HG02759 (cell line): ENCODE measurements at regions not wholly inside any gene's neighbourhood (a gene's known extent, or its start where the extent isn't known, plus 50 kb on each side); places are given as distances from the start of the nearest gene placed in this dataset.
A peak's percentile ranks its signal among the peaks of the same experiment; 100 is the strongest.

Experiments
- ATAC-seq: cut with Tn5 transposase; IDR thresholded peaks from one replicate; pipeline ENCODE4 v1.9.1; 2021; ENCODE audit warnings: mild to moderate bottlenecking, moderate library complexity; ENCODE audit not compliant: unreplicated experiment

DNA sequence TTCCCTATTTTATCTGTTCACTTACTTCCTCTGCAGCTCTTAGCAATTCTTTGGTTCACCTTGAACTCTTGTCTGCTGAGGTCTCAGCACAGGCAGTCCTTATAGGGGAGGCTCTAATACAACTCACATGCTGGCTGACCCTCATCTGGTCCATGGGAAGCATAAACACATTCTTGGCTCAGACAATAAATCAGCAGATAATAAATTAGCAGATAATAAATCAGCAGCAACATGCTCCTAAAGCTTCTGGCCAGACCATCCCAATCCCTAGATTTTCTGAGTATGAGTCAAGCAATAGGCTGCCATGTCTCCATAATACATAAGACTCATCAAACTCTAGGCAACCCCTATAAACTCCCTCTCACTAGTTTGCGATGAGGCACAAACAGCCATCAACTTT is 208.6 kb upstream of the STEAP4 start:
- ATAC-seq: no peak

DNA sequence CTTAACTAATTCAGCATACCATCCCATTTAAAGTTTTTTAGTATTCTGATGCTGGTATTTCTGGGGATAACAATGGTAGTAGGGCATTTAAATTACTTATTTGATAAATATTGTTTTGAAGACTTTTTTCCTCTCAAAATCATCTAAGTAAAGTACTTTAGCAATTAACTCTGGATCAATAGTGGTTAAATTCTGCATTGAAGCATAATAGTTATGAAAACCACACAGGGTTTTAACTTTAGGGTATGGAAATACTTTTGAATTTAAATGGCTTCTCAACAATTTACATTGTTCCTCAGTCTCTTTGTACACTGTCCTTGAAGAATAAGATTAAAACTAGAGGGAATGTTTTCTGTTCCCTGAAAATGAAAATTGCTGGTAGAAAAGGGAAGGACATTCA is 202.6 kb upstream of the STEAP4 start:
- ATAC-seq: no peak

DNA sequence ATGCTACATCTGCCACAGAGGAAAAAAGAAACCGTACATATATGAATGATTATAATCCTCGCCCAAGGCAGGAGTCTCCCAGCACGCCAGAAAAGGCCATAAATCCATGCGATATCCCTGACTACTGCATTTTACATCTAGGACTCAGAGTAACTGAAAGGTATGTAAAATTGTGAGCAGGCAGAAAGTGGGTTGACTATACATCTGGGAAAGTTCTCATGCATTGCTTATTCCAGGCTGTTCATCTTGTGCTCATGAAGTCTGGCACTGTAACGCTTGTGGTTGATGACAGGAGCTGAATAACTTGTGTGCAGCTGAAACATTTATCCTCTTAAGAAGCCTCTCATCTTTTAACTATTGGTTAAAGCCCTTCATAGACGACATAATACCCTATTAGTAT is 193.4 kb upstream of the STEAP4 start:
- ATAC-seq: no peak

DNA sequence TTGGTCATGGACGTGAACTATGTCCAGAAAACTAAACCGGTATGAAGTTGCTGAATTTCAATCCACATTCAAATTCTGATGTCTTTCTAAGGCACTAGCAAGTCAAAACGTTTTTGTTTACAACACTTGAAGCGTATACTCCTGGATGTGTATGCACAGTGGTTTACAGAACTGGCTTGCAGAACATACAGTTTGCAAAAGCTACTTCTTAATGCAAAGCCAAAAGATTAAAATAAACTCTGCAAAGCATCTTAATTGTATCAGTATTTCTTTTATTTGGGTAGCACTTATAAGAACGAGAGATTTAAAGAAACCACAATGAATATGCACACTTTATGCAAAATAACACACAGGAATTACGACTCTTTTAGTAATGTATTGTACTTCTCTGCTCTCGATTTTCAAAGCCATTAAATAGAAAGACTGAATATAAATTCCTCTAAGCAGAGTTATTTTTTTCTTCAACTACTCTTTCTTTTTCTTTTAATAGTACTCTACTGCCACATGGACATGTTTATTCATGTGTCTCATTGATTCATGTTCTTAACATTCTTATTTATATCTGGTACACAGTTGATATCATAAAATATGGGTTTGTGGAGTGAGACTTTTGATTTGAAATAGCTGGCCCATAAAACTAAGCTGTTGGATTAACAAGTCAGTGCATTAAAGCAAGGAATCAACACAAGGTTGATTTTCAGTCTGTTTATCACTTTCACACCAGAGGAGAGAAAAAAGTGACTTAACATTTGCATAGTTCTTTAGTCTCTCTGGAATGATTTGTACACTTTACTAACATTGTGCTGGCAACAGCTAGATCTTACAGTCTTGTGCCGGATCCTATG is 189.4 kb upstream of the STEAP4 start:
- no peak for ATAC-seq

DNA sequence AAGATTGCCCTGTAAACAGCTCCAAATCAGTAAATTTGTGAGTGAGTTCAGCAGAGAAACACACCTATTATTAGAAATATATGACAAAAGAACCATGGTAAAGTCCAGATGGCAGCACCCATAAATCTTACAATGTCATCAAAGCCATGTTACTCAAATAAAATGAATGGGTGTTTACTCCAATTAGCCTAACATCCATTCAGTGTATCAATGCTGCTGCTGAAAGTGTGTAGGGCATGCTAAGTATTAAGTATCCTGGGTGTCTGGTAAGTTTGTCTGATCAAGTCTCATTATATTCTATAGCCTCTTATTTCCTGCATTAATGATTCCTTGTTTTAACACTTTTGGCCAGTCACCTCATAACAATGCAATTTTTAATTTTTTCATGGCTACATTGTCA is 185.5 kb upstream of the STEAP4 start:
- ATAC-seq: no peak

DNA sequence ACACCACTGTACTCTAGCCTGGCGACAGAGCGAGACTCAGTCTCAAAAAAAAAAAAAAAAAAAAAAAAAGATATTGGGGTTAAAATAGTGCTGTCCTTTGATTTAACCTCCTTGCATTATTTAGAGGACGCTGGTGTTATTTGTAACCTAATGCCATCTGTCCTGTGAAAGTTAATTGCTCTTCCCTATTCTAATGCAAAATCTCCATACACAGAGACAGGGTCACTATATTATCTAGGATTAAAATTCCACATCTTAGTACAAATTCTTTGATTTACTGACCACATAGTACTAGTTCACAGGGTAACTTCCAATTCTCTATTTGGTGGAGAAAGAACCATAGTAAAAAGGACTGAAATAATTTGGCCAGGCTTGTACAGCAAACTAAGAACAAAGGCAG is 184.2 kb upstream of the STEAP4 start:
- no peak for ATAC-seq

DNA sequence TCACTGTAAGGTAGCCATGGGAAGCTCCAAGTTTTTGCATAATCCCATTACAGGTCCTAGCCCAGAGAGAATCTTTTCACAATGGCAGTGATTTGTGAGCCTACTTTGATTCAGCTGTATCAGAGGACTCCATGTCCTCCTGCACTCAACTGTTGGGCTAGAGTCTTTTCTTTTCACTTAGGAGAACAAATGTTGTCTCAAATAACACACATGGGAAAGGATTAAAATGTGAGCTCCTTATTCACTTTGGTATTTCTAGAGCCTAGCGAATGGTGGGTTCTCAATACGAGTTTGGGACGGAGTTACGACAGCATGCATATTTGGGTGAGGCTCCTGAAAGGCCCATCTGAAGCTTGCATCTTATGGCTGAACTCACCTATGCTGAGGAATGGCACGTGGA is 183.5 kb upstream of the STEAP4 start:
- ATAC-seq: no peak

DNA sequence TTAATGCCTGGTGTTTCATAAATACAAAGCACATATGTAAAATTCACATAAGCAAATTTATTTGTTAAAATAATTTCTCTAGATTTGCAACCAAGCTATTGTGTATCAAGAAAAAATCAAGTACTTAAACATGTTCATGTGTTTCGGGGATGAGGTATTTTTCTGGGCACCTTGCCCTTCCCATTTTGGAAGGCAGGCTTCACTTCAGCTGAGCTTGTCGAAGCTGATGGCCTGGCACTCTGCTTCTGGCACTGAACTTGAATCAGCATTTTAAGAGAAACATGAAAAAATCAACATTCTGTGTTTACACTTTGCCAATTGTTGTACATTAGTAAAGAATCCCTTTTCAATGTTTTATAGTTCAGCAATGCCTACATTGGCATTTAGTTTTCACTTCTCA is 179.1 kb upstream of the STEAP4 start:
- no peak for ATAC-seq

DNA sequence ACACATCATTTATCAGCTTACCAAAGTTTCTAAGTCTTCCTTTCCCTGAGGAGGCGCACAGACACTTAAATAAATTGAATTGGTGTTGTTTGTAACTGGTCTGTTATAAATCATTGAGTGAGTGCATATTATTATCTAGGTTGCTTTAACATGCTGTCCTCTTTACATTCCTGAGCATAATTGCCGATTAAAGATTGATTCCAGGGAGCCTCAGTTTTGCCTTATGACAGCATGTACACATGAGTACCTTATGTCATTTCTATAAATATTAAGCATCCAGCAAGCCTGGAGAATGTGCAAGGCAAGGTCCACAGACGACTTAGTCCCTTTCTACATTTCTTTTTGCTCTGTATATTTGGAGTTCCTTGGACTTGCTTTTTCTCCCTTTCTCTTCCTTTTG is 177.9 kb upstream of the STEAP4 start:
- no peak for ATAC-seq

DNA sequence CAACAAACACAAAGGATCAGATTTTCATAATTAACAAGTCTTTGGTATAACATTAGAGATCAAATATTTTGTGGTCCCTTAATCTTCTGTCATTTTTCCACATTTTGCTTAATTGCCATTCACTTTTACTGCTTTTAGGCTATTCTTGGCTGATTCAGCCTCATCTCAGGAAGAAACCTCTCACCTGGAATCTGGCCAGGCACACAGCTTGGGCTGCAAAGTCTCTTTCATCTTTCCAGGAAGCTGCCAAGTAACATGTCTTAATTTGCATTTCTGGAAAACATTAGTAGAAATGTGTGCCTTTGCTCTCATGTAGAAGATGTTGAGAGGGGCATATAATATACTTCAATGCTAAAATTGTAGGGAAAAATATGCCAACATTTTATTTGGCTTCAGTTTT is 174.2 kb upstream of the STEAP4 start:
- ATAC-seq: no peak

DNA sequence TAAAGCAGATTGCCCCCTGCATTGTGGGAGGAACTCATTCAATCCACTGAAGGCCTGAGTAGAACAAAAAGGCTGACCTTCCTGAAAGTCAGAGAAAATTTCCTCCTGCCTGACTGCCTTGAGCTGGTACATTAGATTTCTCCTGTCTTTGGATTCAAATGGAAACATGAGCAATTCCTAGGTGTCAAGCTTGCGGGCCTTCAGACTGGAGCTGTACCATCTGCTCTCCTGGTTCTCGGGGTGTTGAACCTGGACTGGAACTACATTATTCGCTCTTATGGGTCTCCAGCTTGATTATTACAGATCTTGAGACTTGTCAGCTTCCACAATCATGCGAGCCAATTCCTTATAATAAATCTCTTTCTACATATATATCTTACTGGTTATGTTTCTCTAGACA is 173.6 kb upstream of the STEAP4 start:
- no peak for ATAC-seq

DNA sequence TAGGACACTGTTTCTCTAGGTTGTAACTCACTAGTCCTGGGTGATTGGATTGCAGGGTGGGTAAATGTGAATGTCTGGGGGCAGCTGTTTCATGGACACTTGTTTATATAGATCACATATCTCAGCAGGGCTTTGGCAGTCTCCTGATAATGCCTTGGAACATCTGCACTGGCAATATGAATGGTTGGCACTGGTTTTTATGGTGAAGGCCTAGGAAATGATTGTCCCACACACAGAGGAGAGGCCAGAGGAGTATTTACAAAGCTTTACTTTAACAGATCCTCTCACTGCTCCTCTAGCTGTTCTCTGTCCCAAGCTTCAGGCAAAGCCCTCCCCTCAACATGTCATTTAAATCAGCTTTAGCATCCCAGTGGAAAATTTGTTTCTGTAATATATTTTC is 171.3 kb upstream of the STEAP4 start:
- no peak for ATAC-seq

DNA sequence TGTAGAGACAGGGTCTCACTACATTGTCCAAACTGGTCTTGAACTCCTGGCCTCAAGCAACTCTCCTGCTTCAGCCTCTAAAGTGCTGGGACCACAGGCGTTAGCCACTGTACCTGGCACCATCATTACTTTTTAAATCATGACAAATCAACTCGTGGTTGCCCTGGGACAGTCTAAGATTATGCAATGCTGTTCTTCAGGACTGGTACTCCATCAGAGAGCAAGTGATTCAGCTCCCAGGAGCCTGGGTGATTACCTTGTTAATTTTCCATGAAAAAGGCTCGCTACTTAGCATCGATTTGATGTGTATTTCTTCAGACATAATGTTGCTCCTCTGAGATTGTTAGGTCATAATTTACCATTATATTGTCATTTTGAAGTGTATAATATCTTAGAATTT is 158.9 kb upstream of the STEAP4 start:
- ATAC-seq: no peak

DNA sequence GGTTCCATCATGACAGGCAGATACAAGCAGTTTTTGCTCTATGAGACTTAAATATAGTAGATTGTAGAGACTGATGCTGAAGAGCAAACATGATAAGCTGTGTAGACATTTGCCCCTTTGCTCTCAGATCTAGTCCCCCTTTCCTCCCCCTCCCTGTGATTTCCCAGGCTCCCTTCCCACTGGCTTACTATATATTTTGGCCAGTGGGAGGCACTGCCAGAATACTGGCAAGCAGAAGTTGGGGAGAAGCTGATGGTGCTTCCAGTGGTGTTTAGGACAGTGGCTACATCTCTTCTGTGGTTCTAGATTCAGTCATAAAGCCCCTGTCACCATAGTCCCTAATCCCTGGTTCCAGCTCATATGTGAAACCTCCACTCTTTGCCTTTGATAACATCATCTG is 156.1 kb upstream of the STEAP4 start:
- no peak for ATAC-seq

DNA sequence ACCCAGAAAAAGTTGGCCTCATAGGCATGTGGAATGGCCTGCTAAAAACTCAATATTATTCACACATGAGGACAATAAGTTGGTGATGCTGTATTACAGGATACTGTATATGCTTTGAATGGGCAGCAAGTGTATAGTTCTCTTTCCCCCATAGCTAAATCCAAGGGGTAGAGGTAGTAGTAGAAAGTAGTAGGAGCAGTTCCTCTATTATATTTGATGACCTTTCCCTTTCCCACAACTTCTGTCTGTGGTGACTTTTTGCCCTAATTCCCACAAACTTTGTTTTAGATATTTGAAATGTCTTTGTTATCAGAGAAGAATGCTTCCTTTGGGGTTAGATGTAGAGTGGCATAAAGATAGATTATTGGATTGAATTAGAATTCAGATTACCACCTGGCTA is 154.0 kb upstream of the STEAP4 start:
- no peak for ATAC-seq

DNA sequence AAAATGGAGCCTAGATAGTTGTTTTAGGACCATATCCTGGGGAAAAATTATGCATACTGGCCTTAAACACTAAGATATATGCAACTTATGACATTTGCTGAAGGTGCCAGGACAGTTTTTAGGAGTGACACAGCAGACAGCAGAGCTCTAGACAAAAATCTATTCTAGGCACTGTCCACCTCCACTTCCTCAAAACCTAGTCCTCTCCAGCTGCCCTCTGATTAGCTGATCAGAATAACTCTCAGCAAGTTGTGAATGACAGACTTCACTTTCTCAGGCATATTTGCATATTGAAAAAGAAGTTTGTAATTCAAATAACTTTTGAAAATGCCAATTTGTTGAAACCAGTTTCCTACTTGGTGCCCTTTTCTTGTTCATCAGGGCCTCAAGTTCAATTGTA is 152.3 kb upstream of the STEAP4 start:
- no peak for ATAC-seq

DNA sequence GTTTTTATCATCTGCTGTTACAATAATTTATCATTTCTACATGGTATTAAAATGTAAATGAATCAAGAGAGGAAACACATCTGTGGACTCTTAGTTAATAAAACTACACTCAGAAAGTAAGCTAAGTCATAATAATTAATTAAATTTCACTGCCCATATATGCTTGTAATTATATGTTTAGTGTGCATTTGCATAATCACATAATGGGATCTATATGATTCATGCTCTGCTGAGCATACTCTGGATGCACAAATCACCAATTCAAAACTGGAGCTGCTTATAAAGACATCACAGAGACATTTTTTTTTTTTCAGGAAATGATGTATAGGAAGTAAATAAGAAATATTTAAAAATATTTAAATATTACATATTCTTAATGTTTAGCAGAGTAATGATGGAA is 151.6 kb upstream of the STEAP4 start:
- no peak for ATAC-seq

DNA sequence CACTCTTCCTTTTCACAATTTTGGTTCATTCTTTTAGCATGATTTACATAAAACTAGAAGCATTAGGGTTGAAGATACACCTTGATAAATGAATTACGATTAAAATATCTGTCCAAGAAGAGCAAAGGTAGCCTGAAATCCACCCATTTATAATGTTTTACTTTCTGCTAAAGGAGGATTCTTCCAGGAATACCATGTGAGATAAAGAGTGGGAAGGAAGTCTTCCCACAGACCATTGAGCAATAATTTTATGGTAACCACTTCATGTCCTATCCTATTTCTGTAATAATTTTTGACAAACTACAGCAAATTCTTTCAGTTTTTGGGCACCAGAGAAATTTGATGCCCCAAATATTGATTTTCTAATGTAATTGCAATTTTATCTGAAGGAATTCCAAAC is 150.6 kb upstream of the STEAP4 start:
- no peak for ATAC-seq

DNA sequence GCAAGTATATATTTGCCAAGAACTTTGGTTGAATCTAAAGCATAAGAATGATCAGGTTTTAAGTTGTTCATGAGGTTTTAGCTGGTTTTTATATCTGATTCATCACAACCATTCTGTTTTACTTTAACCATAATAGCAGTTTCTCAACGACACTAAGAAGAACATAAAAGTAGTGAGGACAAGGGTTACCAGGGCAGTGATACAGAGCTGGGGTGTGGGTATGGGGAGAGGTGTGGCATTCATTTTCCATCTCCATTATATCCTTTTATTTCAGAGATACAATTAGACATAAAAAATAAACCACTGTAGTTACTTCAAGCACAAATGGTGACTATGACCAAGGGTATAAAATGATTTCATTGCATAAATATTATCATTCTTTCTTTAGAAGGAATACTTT is 149.8 kb upstream of the STEAP4 start:
- no peak for ATAC-seq

DNA sequence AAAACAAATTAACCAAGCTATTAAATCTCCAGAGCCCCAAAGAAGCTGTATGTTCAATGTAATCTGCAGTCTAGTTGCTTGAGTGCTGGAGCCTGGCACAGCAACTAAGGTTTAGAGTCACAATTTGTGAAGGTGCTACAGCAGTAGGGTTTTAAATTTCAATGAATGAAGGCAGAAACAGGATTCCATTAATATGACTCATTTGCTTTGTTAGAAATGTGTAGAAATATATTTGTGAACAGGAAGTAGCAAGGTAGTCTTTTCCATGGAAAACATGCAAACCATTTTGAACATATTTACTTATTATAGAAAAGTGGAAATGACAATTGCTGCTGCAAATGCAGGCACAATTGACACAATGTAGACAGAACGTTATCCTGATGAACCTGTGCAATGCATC is 149.0 kb upstream of the STEAP4 start:
- no peak for ATAC-seq

DNA sequence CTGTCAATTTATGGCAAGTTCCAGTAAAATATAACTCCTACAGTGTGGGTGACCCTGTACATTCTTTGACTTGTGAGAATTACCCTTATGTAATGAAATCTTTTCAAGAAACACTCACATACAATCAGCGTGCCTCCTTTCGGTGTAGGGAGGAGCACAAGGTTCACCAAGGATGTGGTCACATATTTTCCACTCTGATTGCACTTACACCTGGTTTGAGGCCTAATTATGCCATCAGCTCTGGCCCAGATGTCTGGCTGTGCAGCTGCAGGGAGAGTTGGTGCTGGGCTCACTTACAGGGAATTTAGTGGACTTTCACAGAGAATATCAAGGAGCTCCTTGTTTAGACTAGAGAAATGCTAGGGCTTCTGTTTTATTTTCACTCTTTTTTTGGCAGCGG is 146.0 kb upstream of the STEAP4 start:
- ATAC-seq: peak; percentile 43

DNA sequence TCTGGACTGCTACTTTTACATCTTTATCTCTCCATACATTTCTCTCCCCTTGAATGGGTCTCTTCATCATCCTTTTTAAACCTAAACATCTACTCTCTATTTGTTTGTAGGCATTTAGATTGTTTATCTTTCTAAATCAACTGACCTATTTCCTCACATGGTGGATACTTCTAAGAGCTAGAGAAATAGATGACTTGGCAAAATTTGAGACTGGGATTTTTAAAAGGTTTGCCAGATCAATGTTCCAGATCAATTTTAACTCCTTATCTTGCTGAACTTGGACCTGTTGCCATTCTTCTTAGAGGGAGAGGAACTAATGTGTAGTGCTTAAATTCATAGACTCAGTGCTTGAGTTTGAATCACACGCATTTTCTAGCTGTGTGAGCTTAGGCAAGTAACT is 144.2 kb upstream of the STEAP4 start:
- ATAC-seq: no peak

DNA sequence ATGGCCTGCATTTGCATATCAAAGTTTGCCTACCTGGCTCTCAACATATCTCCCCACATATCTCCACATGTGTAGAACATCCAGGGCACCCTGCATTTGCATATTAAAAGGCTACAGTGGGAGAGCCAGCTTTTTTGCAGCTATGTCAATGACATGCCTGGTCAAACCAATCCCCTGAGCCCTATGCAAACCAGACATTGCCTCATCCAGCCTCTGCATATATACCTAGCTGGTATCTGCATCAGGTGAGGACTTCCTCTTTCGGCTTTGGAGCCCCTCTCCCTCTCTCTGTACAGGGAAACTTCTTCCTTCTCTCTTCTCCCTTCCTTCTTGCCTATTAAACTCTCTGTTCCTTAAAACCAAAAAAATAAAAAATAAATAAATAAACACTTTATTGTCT is 142.7 kb upstream of the STEAP4 start:
- no peak for ATAC-seq
